Activated CD4-positive, alpha-beta T cell treated with anti-CD3 and anti-CD28 coated beads for 24 hours (primary cell): ENCODE measurements at regions not wholly inside any gene's neighbourhood (a gene's known extent, or its start where the extent isn't known, plus 50 kb on each side); places are given as distances from the start of the nearest gene placed in this dataset.

Experiments
- DNase-seq, 2 donors: peaks; one replicate each; pipeline ENCODE4 v3.0.0-alpha.2; 2020; ENCODE audit warnings: low read depth in 2 of 2

GRCh38 chr20:60316476-60317158, 358.4 kb downstream of the CDH26 start:
- DNase-seq = no peak

- DNase-seq = no peak
These were observed 359.2 kb downstream of the CDH26 start for GRCh38 chr20:60317401-60317800.

- DNase-seq = no peak
These were observed 363.4 kb downstream of the CDH26 start for GRCh38 chr20:60321601-60322000.

- no peak for DNase-seq
These were observed 368.6 kb downstream of the CDH26 start for GRCh38 chr20:60326821-60327220.

- no peak for DNase-seq
These were observed 369.9 kb downstream of the CDH26 start for GRCh38 chr20:60327971-60328660.

- no peak for DNase-seq
These were observed 372.2 kb downstream of the CDH26 start for GRCh38 chr20:60330461-60330860.

- no peak for DNase-seq
These were observed 373.6 kb downstream of the CDH26 start for GRCh38 chr20:60331688-60332300.

GRCh38 chr20:60332523-60332922, 374.3 kb downstream of the CDH26 start:
- no peak for DNase-seq

- no peak for DNase-seq
These were observed 376.7 kb downstream of the CDH26 start for GRCh38 chr20:60334911-60335310.

GRCh38 chr20:60338556-60338955, 380.3 kb downstream of the CDH26 start:
- no peak for DNase-seq

- DNase-seq = no peak
These were observed 381.5 kb downstream of the CDH26 start for GRCh38 chr20:60339738-60340137.

GRCh38 chr20:60340232-60340631, 382.0 kb downstream of the CDH26 start:
- no peak for DNase-seq

- DNase-seq = no peak
These were observed 382.8 kb downstream of the CDH26 start for GRCh38 chr20:60341062-60341461.

GRCh38 chr20:60345106-60345505, 386.9 kb downstream of the CDH26 start:
- no peak for DNase-seq

- no peak for DNase-seq
These were observed 391.2 kb downstream of the CDH26 start for GRCh38 chr20:60349418-60349817.

GRCh38 chr20:60352017-60352416, 393.8 kb downstream of the CDH26 start:
- no peak for DNase-seq

- no peak for DNase-seq
These were observed 394.4 kb downstream of the CDH26 start for GRCh38 chr20:60352596-60352995.

- DNase-seq = no peak
These were observed 395.9 kb downstream of the CDH26 start for GRCh38 chr20:60354024-60354580.

- DNase-seq = no peak
These were observed 399.9 kb downstream of the CDH26 start for GRCh38 chr20:60358101-60358500.

- no peak for DNase-seq
These were observed 400.8 kb downstream of the CDH26 start for GRCh38 chr20:60359010-60359409.

- DNase-seq = no peak
These were observed 403.7 kb downstream of the CDH26 start for GRCh38 chr20:60361761-60362395.

GRCh38 chr20:60362531-60362930, 404.3 kb downstream of the CDH26 start:
- DNase-seq = no peak
